ENCODE measurements at regions not wholly inside any gene's neighbourhood (a gene's known extent, or its start where the extent isn't known, plus 50 kb on each side); places are given as distances from the start of the nearest gene placed in this dataset.

GRCh38 chr6:76518443-76518842 is 446.0 kb upstream of the IMPG1 start:
- TF ChIP-seq, protein P1, sequence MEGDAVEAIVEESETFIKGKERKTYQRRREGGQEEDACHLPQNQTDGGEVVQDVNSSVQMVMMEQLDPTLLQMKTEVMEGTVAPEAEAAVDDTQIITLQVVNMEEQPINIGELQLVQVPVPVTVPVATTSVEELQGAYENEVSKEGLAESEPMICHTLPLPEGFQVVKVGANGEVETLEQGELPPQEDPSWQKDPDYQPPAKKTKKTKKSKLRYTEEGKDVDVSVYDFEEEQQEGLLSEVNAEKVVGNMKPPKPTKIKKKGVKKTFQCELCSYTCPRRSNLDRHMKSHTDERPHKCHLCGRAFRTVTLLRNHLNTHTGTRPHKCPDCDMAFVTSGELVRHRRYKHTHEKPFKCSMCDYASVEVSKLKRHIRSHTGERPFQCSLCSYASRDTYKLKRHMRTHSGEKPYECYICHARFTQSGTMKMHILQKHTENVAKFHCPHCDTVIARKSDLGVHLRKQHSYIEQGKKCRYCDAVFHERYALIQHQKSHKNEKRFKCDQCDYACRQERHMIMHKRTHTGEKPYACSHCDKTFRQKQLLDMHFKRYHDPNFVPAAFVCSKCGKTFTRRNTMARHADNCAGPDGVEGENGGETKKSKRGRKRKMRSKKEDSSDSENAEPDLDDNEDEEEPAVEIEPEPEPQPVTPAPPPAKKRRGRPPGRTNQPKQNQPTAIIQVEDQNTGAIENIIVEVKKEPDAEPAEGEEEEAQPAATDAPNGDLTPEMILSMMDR (IDR thresholded peaks at IDR 0.05; ENCODE audit: poor library complexity): no peak
- TF ChIP-seq EZH2 (IDR thresholded peaks at IDR 0.05; ENCODE audit: borderline replicate concordance): no peak
- TF ChIP-seq EZH2phosphoT487 (IDR thresholded peaks at IDR 0.05; ENCODE audit: low read depth, severe bottlenecking, unreplicated experiment): no peak
- H3K9me3 ChIP-seq (ENCODE audit: low read depth): no peaks in the 10 kb centered on the region
- no peak overlapping the region for H3K4me2 ChIP-seq
- no peaks in the 10 kb centered on the region for H3K79me2 ChIP-seq
- no peak for DNase-seq (ENCODE audit: low spot score)
- H4K20me1 ChIP-seq (ENCODE audit: insufficient read depth, poor library complexity, severe bottlenecking): no peaks in the 10 kb centered on the region
- no peaks in the 10 kb centered on the region for H3K4me1 ChIP-seq (ENCODE audit: insufficient read depth)
- no peak overlapping the region for H3K27ac ChIP-seq
- H3K36me3 ChIP-seq (replicated peaks; ENCODE audit: insufficient read depth, low read depth): no peaks in the 10 kb centered on the region
- H3K9me2 ChIP-seq (replicated peaks; ENCODE audit: insufficient read depth): no peaks in the 10 kb centered on the region
- H2AFZ ChIP-seq: no peak overlapping the region
- no peak overlapping the region for H3K4me3 ChIP-seq
- H3K27me3 ChIP-seq: no peaks in the 10 kb centered on the region

DNA sequence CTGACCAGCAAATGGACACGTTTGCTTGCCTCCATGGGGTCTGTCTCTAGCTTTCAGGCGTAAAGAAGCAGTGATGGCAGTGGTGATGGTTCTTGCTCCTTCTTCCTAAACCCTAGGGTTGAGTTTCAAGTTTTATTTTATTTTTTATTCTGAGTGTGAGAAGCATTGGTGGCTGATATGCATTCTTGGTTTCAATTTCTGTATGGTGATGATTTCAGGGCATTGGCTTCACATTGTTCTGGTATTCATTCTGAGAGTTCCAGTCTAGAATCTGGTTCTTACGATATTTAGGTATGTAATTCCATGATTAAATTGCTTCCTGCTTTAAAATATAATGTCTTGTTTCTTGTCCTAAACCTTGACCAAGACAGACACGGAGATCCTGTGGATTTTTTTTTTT is 444.5 kb upstream of the IMPG1 start:
- TF ChIP-seq EZH2 (IDR thresholded peaks at IDR 0.05; ENCODE audit: borderline replicate concordance): no peak
- TF ChIP-seq, protein P1 (IDR thresholded peaks at IDR 0.05; ENCODE audit: poor library complexity): no peak
- no peak for TF ChIP-seq EZH2phosphoT487 (IDR thresholded peaks at IDR 0.05; ENCODE audit: low read depth, severe bottlenecking, unreplicated experiment)
- H3K79me2 ChIP-seq: no peaks in the 10 kb centered on the region
- H3K4me2 ChIP-seq: no peak overlapping the region
- no peak for DNase-seq (ENCODE audit: low spot score)
- no peaks in the 10 kb centered on the region for H3K4me1 ChIP-seq (ENCODE audit: insufficient read depth)
- H2AFZ ChIP-seq: no peak overlapping the region
- H3K27ac ChIP-seq: no peak overlapping the region
- H3K27me3 ChIP-seq: no peaks in the 10 kb centered on the region
- H4K20me1 ChIP-seq (ENCODE audit: insufficient read depth, poor library complexity, severe bottlenecking): no peaks in the 10 kb centered on the region
- H3K36me3 ChIP-seq (replicated peaks; ENCODE audit: insufficient read depth, low read depth): no peaks in the 10 kb centered on the region
- no peak overlapping the region for H3K4me3 ChIP-seq
- over 99% methylated on average over 4 of the region's 4 CpGs for WGBS (ENCODE audit: low lambda C conversion rate, missing lambda C conversion rate)
- H3K9me2 ChIP-seq (replicated peaks; ENCODE audit: insufficient read depth): no peaks in the 10 kb centered on the region
- no peaks in the 10 kb centered on the region for H3K9me3 ChIP-seq (ENCODE audit: low read depth)

DNA sequence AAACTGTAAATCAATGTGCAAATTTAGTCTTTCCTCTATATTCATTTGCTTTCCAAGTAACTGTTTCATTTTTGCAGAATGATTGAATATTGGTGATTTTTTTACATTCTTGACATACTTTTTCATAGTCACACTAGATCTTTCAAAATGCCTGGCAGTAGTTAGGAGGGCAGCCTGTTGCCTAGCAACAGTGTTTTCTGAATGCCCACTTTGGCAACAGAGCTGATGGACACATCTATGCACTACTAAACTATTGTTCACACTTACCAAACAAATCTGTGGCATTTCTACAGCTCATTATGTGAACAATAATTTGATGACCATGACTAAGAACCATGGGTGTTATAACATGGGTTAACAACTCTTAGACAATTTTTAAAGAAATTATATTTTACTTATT is 438.0 kb upstream of the IMPG1 start:
- Histone ChIP-seq H3K27me3 (no peaks in the 10 kb centered on the region), H3K27ac (no peak overlapping the region), H3K4me2 (no peak overlapping the region), H3K4me3 (no peak overlapping the region), H4K20me1 (ENCODE audit: insufficient read depth, poor library complexity, severe bottlenecking) (no peaks in the 10 kb centered on the region), H3K79me2 (no peaks in the 10 kb centered on the region), H3K36me3 (replicated peaks; ENCODE audit: insufficient read depth, low read depth) (no peaks in the 10 kb centered on the region), H3K9me2 (replicated peaks; ENCODE audit: insufficient read depth) (no peaks in the 10 kb centered on the region), H2AFZ (no peak overlapping the region), H3K9me3 (ENCODE audit: low read depth) (no peaks in the 10 kb centered on the region), H3K4me1 (ENCODE audit: insufficient read depth) (no peaks in the 10 kb centered on the region)
- no peak for DNase-seq (ENCODE audit: low spot score)
- TF ChIP-seq EZH2phosphoT487 (IDR thresholded peaks at IDR 0.05; ENCODE audit: low read depth, severe bottlenecking, unreplicated experiment) (no peak), EZH2 (IDR thresholded peaks at IDR 0.05; ENCODE audit: borderline replicate concordance) (no peak)
- TF ChIP-seq, protein P1 (IDR thresholded peaks at IDR 0.05; ENCODE audit: poor library complexity): no peak

DNA sequence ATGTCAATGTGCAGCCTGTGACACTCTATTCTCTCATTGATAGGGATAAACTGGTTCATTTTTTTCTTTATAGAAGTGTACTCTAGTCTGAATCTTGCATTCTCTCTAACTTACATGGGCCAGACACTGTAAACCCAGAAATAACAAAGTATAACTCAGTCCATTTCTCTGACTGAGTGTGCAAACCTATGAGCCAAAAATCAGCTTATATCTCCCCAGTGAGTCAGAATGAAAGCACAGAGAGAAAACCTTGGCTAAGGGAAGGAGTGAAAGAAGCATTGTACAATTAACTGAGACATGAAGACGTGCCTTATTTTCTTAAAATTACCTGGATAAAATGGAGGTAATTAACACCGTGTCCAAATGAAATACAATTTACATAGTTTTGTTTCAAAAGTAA is 436.9 kb upstream of the IMPG1 start:
- H3K9me3 ChIP-seq (ENCODE audit: low read depth): no peaks in the 10 kb centered on the region
- no peaks in the 10 kb centered on the region for H4K20me1 ChIP-seq (ENCODE audit: insufficient read depth, poor library complexity, severe bottlenecking)
- no peak overlapping the region for H3K4me3 ChIP-seq
- DNase-seq (ENCODE audit: low spot score): no peak
- no peaks in the 10 kb centered on the region for H3K36me3 ChIP-seq (replicated peaks; ENCODE audit: insufficient read depth, low read depth)
- no peaks in the 10 kb centered on the region for H3K4me1 ChIP-seq (ENCODE audit: insufficient read depth)
- no peaks in the 10 kb centered on the region for H3K27me3 ChIP-seq
- 89% methylated on average over 2 of the region's 2 CpGs for WGBS (ENCODE audit: low lambda C conversion rate, missing lambda C conversion rate)
- no peak overlapping the region for H3K4me2 ChIP-seq
- no peaks in the 10 kb centered on the region for H3K9me2 ChIP-seq (replicated peaks; ENCODE audit: insufficient read depth)
- TF ChIP-seq, protein P1 (IDR thresholded peaks at IDR 0.05; ENCODE audit: poor library complexity): no peak
- TF ChIP-seq EZH2phosphoT487 (IDR thresholded peaks at IDR 0.05; ENCODE audit: low read depth, severe bottlenecking, unreplicated experiment) (no peak), EZH2 (IDR thresholded peaks at IDR 0.05; ENCODE audit: borderline replicate concordance) (no peak)
- no peak overlapping the region for H2AFZ ChIP-seq
- no peaks in the 10 kb centered on the region for H3K79me2 ChIP-seq
- H3K27ac ChIP-seq: no peak overlapping the region

Measured in hepatocyte (in vitro differentiated cells).